Esophagus squamous epithelium (tissue), 5 donors: ENCODE measurements at regions not wholly inside any gene's neighbourhood (a gene's known extent, or its start where the extent isn't known, plus 50 kb on each side); places are given as distances from the start of the nearest gene placed in this dataset.

Source experiments
- DNase-seq: peaks from one replicate; lab custom pipeline; 2025; lab: John Stamatoyannopoulos, UW
- H3K27ac ChIP-seq, 4 donors: fragments of 200-600 bp; sonication (generic); one replicate each; pipeline ENCODE4 v1.5.1; 2016 to 2019; ENCODE audit warnings: mild to moderate bottlenecking in 1 of 4
- H3K27me3 ChIP-seq, 4 donors: fragments of 200-600 bp; sonication (generic); 1 replicate in 3 of 4; 2 replicates in 1 of 4; pipeline versions ENCODE4 v1.5.1 to v1.6.0; 2017 to 2021; ENCODE audit warnings: antibody characterized with exemption in 1 of 4
- H3K36me3 ChIP-seq, 3 donors: fragments of 200-600 bp; sonication (generic); one replicate each; pipeline ENCODE4 v1.5.1; 2016 to 2019
- H3K4me1 ChIP-seq, 3 donors: fragments of 200-600 bp; sonication (generic); one replicate each; pipeline ENCODE4 v1.5.1; 2017 to 2019
- H3K4me3 ChIP-seq, 4 donors: fragments of 200-600 bp; sonication (generic); 1 replicate in 3 of 4; 2 replicates in 1 of 4; pipeline ENCODE4 v1.5.1; 2016 to 2019; ENCODE audit warnings: mild to moderate bottlenecking in 2 of 4, moderate library complexity in 1 of 4
- H3K9me3 ChIP-seq, 3 donors: fragments of 200-600 bp; sonication (generic); one replicate each; pipeline ENCODE4 v1.5.1; 2016 to 2019
- CTCF ChIP-seq, 6 experiments: fragments of 450-650 bp in 4 of 6; fragments of 200-600 bp in 2 of 6; sonication (generic) in 2 of 6; IDR thresholded peaks; one replicate each; pipeline ENCODE4 v1.5.1; 2016 to 2019; ENCODE audit warnings: antibody characterized with exemption in 6 of 6, mild to moderate bottlenecking in 4 of 6, moderate library complexity in 4 of 6
- POLR2A ChIP-seq, 4 donors: fragments of 450-650 bp; IDR thresholded peaks; one replicate each; pipeline ENCODE4 v1.6.1; 2017; ENCODE audit warnings: antibody characterized with exemption in 4 of 4, mild to moderate bottlenecking in 4 of 4, moderate library complexity in 3 of 4
- WGBS, 2 donors: methylation state at CpG; one replicate each; pipeline ENCODE4 v1.1.5; 2018; 5-methylcytosine and 5-hydroxymethylcytosine counted together
- intact Hi-C: fragments of 100-400 bp; cut with DNase I; formaldehyde crosslinking; loops from one replicate; pipeline ENCODE4 v1.15.0; 2022
- donor health status: DM: yes; HTN: yes; CAD: no.

- 70 to 73% methylated on average over 7 of the region's 7 CpGs for WGBS, 2 donors
- no peak overlapping the region for H3K27ac ChIP-seq
- no peak for DNase-seq
- no peaks in the 10 kb centered on the region for H3K4me1 ChIP-seq
- intact Hi-C loops: no loop called here
- TF ChIP-seq CTCF (IDR thresholded peaks at IDR 0.05): no peak
- TF ChIP-seq POLR2A (IDR thresholded peaks at IDR 0.05): no peak
- H3K36me3 ChIP-seq: no peaks in the 10 kb centered on the region
- H3K9me3 ChIP-seq: no peaks in the 10 kb centered on the region
- no peak overlapping the region for H3K4me3 ChIP-seq
- no peaks in the 10 kb centered on the region for H3K27me3 ChIP-seq
These were observed 570.0 kb upstream of the FLRT2 start for GRCh38 chr14:84959851-84960520.

- no peaks in the 10 kb centered on the region for H3K4me1 ChIP-seq
- 35 to 39% methylated on average over 2 of the region's 2 CpGs for WGBS, 2 donors
- H3K27me3 ChIP-seq: no peaks in the 10 kb centered on the region
- no peak for DNase-seq
- no peaks in the 10 kb centered on the region for H3K9me3 ChIP-seq
- H3K27ac ChIP-seq: no peak overlapping the region
- intact Hi-C loops: no loop called here
- no peaks in the 10 kb centered on the region for H3K36me3 ChIP-seq
- H3K4me3 ChIP-seq: no peak overlapping the region
- TF ChIP-seq POLR2A (IDR thresholded peaks at IDR 0.05): no peak
- no peak for TF ChIP-seq CTCF (IDR thresholded peaks at IDR 0.05)
These were observed 568.3 kb upstream of the FLRT2 start for GRCh38 chr14:84961637-84962036.

- 78 to 79% methylated on average over 5 of the region's 5 CpGs for WGBS, 2 donors
- Histone ChIP-seq H3K9me3 (no peaks in the 10 kb centered on the region), H3K4me1 (no peaks in the 10 kb centered on the region), H3K27me3 (no peaks in the 10 kb centered on the region), H3K4me3 (no peak overlapping the region), H3K36me3 (no peaks in the 10 kb centered on the region), H3K27ac (no peak overlapping the region)
- no peak for TF ChIP-seq CTCF (IDR thresholded peaks at IDR 0.05)
- no peak for TF ChIP-seq POLR2A (IDR thresholded peaks at IDR 0.05)
- no peak for DNase-seq
- intact Hi-C loops: no loop called here
These were observed 566.4 kb upstream of the FLRT2 start for GRCh38 chr14:84963518-84963917.

GRCh38 chr14:84965279-84965678 is 564.7 kb upstream of the FLRT2 start:
- intact Hi-C loops: no loop called here
- Histone ChIP-seq H3K27me3 (no peaks in the 10 kb centered on the region), H3K9me3 (no peaks in the 10 kb centered on the region), H3K4me1 (no peaks in the 10 kb centered on the region), H3K36me3 (no peaks in the 10 kb centered on the region), H3K27ac (no peak overlapping the region), H3K4me3 (no peak overlapping the region)
- DNase-seq: no peak
- 82 to 84% methylated on average over 4 of the region's 4 CpGs for whole genome bisulfite sequencing, 2 donors
- TF ChIP-seq CTCF (IDR thresholded peaks at IDR 0.05): no peak
- TF ChIP-seq POLR2A (IDR thresholded peaks at IDR 0.05): no peak

- Histone ChIP-seq H3K27ac (no peak overlapping the region), H3K4me3 (no peak overlapping the region), H3K27me3 (no peaks in the 10 kb centered on the region), H3K4me1 (no peaks in the 10 kb centered on the region), H3K36me3 (no peaks in the 10 kb centered on the region), H3K9me3 (no peaks in the 10 kb centered on the region)
- TF ChIP-seq CTCF (IDR thresholded peaks at IDR 0.05) (no peak), POLR2A (IDR thresholded peaks at IDR 0.05) (no peak)
- no peak for DNase-seq
- 20 to 61% methylated on average over 4 of the region's 4 CpGs for WGBS, 2 donors
- intact Hi-C loops: no loop called here
These were observed 560.4 kb upstream of the FLRT2 start for GRCh38 chr14:84969501-84969900.
